Uterus (tissue), 3 donors: ENCODE measurements at regions not wholly inside any gene's neighbourhood (a gene's known extent, or its start where the extent isn't known, plus 50 kb on each side); places are given as distances from the start of the nearest gene placed in this dataset.
"Not testable (repeated sequence)": the region's sequence is repeated elsewhere in the genome, so short reads cannot be mapped to it uniquely, and the experiment has no call there.

Experiments
- DNase-seq, 2 donors: peaks; one replicate each; pipeline ENCODE4 v3.0.0-alpha.2; 2019 to 2020
- H3K27ac ChIP-seq, 2 donors: fragments of 200-600 bp; sonication (generic); 1 replicate in 1 of 2; 2 replicates in 1 of 2; pipeline ENCODE4 v1.5.1; 2016 to 2018
- H3K27me3 ChIP-seq, 2 donors: fragments of 200-600 bp; sonication (generic); one replicate each; pipeline ENCODE4 v1.5.1; 2018 to 2019; ENCODE audit warnings: control low read depth in 1 of 2
- H3K36me3 ChIP-seq, 2 donors: fragments of 200-600 bp; sonication (generic); one replicate each; pipeline ENCODE4 v1.5.1; 2019; ENCODE audit warnings: control low read depth in 1 of 2
- H3K4me1 ChIP-seq, 2 donors: fragments of 200-600 bp; sonication (generic); one replicate each; pipeline ENCODE4 v1.5.1; 2018 to 2019; ENCODE audit warnings: control low read depth in 1 of 2
- H3K4me3 ChIP-seq, 2 donors: fragments of 200-600 bp; sonication (generic); 1 replicate in 1 of 2; 2 replicates in 1 of 2; pipeline ENCODE4 v1.5.1; 2018 to 2019; ENCODE audit warnings: mild to moderate bottlenecking in 1 of 2
- H3K9me3 ChIP-seq, 2 donors: fragments of 200-600 bp; sonication (generic); one replicate each; pipeline ENCODE4 v1.5.1; 2019; ENCODE audit warnings: control low read depth in 1 of 2
- POLR2A ChIP-seq, 2 donors: fragments of 450-650 bp; IDR thresholded peaks; one replicate each; pipeline ENCODE4 v1.6.1; 2016; ENCODE audit warnings: antibody characterized with exemption in 2 of 2, mild to moderate bottlenecking in 1 of 2, moderate library complexity in 1 of 2
- intact Hi-C: fragments of 100-400 bp; cut with DNase I; formaldehyde crosslinking; loops from one replicate; pipeline ENCODE4 v1.15.1; 2023; ENCODE audit warnings: low total_unique reads
- TF ChIP-seq, protein P1 (sequence below), 4 experiments: fragments of 200-600 bp in 2 of 4; fragments of 450-650 bp in 2 of 4; sonication (generic) in 2 of 4; IDR thresholded peaks; one replicate each; pipeline ENCODE4 v1.5.1; 2016 to 2019; ENCODE audit warnings: antibody characterized with exemption in 4 of 4, mild to moderate bottlenecking in 2 of 4, moderate library complexity in 1 of 4
- donor health status: DM: yes; HTN: yes; CAD: no.

DNA sequence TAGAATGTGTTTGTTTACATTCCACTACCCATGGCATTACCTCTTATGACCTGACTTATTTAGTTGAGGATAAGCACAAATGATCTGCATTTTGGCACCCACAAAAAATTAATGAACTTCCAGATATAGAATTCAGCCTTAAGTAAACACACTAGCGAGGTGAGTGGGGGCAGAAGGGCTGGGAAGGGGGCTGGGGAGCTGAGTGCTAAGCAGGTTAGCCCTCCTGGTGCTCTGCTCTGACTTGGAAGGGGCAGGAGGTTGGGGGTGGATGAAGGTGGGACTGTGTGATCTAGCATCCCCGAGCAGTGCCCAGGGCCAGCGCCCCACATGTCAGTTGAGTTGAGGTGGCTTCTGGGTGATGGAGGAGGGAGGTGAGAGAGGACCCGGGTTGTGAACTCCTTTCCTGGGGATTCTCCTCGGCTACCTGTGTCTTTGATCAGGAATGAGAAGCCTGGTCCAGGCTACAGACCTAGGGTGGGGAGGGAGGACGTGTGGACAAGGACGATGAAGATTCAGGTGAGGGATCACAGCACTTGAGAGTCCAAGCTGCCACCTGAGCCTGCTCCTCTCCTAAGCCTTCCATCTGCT is 178.6 kb upstream of the SMAD3 start:
- intact Hi-C loops: no loop called here
- no peak overlapping the region for H3K4me3 ChIP-seq
- H3K36me3 ChIP-seq: no peaks in the 10 kb centered on the region
- TF ChIP-seq, protein P1, sequence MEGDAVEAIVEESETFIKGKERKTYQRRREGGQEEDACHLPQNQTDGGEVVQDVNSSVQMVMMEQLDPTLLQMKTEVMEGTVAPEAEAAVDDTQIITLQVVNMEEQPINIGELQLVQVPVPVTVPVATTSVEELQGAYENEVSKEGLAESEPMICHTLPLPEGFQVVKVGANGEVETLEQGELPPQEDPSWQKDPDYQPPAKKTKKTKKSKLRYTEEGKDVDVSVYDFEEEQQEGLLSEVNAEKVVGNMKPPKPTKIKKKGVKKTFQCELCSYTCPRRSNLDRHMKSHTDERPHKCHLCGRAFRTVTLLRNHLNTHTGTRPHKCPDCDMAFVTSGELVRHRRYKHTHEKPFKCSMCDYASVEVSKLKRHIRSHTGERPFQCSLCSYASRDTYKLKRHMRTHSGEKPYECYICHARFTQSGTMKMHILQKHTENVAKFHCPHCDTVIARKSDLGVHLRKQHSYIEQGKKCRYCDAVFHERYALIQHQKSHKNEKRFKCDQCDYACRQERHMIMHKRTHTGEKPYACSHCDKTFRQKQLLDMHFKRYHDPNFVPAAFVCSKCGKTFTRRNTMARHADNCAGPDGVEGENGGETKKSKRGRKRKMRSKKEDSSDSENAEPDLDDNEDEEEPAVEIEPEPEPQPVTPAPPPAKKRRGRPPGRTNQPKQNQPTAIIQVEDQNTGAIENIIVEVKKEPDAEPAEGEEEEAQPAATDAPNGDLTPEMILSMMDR (IDR thresholded peaks at IDR 0.05): no peak
- no peak for TF ChIP-seq POLR2A (IDR thresholded peaks at IDR 0.05)
- peaks cover 4 to 5% of the 10 kb centered on the region in 2 donors for H3K4me1 ChIP-seq
- H3K27ac ChIP-seq: no peak overlapping the region
- DNase-seq: no peak
- H3K9me3 ChIP-seq: no peaks in the 10 kb centered on the region
- H3K27me3 ChIP-seq: no peaks in the 10 kb centered on the region

DNA sequence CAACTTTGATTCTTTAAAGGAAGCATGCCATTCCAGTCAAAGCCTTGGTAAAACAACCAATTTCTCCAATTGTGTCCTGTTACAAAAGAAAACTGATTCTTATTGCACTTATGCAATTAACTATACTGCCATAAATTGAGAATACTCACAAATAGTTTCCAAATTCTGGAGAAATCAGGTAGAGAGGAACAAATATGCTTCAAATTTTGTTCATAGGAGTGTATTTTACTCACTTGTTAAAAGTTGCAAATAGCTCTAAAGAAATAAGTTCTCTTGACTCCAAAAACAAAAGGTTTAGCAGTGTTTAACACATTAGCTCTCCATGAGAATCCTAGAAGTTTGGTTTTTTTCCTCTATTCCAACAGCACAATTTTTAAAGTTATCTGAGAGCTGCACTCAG is 176.1 kb upstream of the SMAD3 start:
- H3K9me3 ChIP-seq, H3K27me3 ChIP-seq, H3K4me1 ChIP-seq, intact Hi-C loops, H3K36me3 ChIP-seq, DNase-seq, H3K4me3 ChIP-seq, H3K27ac ChIP-seq: not testable (repeated sequence)

DNA sequence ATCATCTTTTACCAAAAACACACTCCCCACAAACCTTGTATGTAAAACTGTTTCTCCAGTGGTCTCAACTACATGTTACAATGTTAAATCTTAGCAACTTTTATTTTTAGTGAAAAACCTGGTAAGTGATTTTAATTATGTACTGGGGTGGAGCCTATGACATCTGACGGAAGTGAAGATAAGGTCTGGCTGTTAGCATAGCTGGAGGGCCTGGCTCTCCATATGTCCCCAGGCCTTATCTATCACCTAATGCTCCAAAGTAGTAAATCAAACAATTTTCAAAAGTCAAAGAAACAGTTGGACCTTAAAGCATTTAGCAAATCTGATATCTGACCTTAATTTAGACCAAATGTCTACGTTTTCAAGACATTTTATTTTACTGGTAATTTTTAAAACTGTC is 173.6 kb upstream of the SMAD3 start:
- Histone ChIP-seq H3K4me3 (no peak overlapping the region), H3K9me3 (no peaks in the 10 kb centered on the region), H3K27me3 (no peaks in the 10 kb centered on the region), H3K4me1 (no peaks in the 10 kb centered on the region), H3K36me3 (no peaks in the 10 kb centered on the region), H3K27ac (no peak overlapping the region)
- TF ChIP-seq POLR2A (IDR thresholded peaks at IDR 0.05): no peak
- TF ChIP-seq, protein P1 (IDR thresholded peaks at IDR 0.05): no peak
- intact Hi-C loops: no loop called here
- DNase-seq: no peak

DNA sequence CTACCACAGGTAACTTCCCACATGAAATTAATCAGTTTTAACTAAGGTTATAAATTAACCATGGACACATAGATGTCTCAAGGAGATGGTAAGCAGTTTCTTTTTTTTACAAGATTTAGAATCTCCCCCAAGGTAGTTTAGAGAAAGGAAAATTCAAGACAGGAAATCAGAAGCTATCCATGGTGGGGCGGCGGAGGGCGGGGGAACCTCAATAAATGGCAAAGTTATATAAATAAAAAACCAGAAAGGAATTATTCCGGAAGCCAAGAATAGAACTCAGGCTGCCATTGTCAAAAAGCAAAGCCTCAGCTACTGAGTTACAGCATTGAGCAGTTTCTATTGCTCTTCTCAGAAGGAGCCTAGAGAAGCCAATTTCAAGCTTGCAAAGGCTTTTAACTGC is 172.1 kb upstream of the SMAD3 start:
- Histone ChIP-seq H3K9me3 (no peaks in the 10 kb centered on the region), H3K36me3 (no peaks in the 10 kb centered on the region), H3K27me3 (no peaks in the 10 kb centered on the region), H3K27ac (no peak overlapping the region), H3K4me1 (no peaks in the 10 kb centered on the region), H3K4me3 (no peak overlapping the region)
- intact Hi-C loops: no loop called here
- no peak for TF ChIP-seq POLR2A (IDR thresholded peaks at IDR 0.05)
- TF ChIP-seq, protein P1 (IDR thresholded peaks at IDR 0.05): no peak
- no peak for DNase-seq

DNA sequence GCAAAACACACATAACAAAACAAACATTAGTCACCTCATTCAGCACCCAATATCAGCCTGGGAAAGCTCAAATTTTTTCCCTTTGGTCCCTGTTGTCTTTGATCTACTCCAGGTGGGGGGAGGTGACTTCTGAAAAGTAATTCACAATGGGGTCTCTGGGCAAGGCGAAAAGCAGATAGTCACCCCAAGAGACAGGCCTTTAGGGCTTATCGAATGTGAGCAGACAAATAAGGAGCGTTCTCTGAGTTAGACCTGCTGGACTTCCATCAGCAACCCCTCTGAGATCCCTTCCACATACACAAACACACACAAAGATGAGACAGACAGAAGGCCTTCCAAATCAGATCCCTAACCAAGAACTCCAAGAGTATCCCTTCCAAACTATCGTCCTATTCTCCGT is 171.0 kb upstream of the SMAD3 start:
- Histone ChIP-seq H3K9me3 (no peaks in the 10 kb centered on the region), H3K4me3 (no peak overlapping the region), H3K27me3 (no peaks in the 10 kb centered on the region), H3K36me3 (no peaks in the 10 kb centered on the region), H3K4me1 (no peaks in the 10 kb centered on the region), H3K27ac (no peak overlapping the region)
- no peak for TF ChIP-seq POLR2A (IDR thresholded peaks at IDR 0.05)
- TF ChIP-seq, protein P1 (IDR thresholded peaks at IDR 0.05): no peak
- DNase-seq: no peak
- intact Hi-C loops: no loop called here
